ENCODE measurements at regions not wholly inside any gene's neighbourhood (a gene's known extent, or its start where the extent isn't known, plus 50 kb on each side); places are given as distances from the start of the nearest gene placed in this dataset.
"Not testable (repeated sequence)": the region's sequence is repeated elsewhere in the genome, so short reads cannot be mapped to it uniquely, and the experiment has no call there.

GRCh38 chr4:187500796-187501195, 494.8 kb upstream of the ZFP42 start:
- DNase-seq, result peak; percentile 27

DNA sequence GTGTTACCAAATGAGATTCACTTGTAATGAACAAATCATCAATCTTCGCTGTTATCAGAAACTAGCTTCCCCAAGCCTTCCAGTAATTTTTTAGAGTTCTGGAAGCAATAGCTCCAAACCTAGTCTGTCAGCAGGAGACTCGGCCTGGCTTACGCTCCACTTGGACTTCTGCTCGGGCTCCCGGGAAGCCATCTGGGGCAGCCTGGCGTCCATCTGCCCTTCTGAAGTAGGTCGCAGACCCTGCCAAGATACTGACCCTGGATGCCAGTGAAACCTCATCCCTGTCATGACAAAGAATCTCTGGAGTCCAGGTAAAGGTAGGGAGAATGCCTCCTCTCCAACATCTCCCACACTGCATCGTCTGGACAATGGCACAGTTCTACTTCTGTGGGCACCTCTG, 493.8 kb upstream of the ZFP42 start:
- DNase-seq, result no peak

GRCh38 chr4:187504974-187505797, 490.4 kb upstream of the ZFP42 start:
- DNase-seq, result no peak

GRCh38 chr4:187505798-187506141, 489.8 kb upstream of the ZFP42 start:
- DNase-seq, result not testable (repeated sequence)

DNA sequence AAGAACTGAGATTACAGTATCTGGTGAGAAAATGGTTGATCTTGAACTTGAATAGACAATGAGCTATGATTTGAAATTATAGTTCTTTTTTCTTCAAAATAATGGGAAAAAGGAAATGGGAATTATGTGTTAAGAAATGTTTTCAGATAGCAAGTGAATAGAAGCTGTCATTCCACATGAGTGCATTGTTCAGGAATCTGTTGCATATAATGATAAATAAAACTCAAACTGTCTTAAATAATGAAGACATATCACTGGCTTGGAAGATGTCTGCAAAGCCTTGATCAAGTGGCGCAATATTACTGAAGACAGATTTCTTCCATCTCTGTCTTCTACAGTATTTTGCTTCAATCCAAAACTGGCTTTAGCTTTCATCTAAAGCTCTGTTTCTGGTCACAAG, 479.3 kb upstream of the ZFP42 start:
- no peak for DNase-seq

DNA sequence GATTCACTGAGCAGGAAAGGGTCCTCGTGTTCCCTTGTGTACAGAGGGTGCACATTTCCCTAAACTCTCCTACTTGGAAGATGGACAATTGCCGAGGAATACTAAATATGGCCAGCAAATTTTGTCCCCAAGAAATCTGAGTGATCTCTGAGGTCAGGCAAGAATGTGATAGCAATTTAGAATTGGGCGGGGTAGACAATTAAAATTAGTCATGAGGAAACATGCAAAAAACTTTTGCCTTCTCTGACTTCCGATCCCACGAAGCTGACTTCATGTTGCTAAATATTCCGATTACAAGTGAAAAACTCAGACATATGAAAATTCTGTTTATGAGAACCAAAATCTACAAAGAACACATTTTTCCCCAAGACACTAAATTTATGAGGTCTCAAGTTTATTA, 453.9 kb upstream of the ZFP42 start:
- DNase-seq, result peak; percentile 60

DNA sequence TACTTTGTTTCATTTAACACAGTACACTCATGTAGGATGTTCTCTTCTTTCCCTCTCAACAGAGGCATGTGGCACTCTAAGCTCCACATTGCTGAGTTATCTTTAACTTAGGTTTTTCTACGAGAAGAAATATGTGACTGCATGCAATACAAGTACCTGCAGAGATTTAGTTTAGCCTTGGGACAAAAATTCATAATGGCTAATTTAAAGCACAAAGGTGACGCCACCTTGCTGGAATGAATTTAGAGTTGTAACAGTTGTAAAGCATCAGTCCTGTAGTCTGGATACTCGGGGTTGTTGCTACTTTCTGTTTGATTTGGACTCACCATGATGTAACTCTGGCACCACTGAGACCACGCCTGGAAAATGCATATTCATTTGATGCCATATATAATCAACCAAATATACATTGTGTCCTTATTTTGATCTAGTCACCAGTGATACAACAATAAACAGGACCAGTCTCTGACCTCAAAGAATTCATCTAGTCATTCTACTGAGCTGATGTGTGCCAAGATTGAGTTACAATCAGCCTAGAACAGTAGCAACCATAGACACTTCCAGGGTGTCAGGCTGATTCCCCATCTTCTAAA, 451.0 kb upstream of the ZFP42 start:
- DNase-seq, result peak; percentile 48

DNA sequence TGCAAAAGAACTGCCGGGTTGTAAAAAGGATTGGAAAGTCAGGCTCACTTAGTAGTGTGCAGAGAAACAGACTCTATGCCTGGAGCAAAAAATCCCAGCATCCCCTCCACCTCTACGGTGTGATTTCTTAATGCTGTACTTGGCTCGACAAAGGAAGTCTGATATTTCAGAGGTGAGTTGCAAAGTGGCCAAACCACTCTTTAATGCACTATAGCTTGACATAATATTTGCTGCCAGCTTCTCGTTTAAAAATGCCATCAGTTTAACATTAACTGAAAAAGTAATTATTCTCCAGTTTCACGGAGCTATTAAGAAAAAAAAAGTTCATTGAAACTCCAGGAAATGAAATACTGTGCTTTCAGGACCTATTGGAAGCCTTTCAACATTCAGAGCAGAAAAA, 448.3 kb upstream of the ZFP42 start:
- no peak for DNase-seq

DNA sequence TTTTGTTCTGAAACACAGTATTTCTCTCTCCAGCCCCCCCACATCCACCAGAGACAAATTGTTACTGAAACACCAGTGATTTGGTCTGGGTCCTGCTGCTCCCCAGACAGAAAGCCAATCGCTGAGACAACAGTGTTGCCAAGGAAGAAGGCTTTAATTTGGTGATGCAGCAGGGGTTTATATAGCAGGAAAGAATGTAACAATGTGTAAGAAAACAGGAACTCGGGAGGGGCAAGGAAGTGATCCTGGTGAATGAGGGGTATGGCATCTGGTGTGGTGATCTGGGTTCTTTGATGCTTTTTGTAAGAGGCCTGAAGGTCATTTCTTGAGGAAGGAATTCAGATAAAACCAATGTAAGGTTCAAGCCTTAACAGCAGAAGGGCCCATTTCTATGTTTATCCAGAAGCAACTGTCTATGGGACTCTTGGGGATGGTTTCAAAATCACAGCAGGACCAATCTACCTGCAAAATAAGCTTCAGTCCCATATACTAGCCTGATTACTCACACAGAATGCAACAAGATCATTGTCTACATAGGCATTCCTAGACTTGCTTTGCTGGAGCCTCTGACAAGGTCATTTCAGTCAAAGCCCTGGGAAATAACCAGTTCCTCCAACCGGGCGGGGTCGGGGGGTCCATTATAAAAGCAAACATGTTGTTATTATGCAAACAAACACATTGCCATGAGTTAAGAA, 445.2 kb upstream of the ZFP42 start:
- peak; percentile 76 for DNase-seq

DNA sequence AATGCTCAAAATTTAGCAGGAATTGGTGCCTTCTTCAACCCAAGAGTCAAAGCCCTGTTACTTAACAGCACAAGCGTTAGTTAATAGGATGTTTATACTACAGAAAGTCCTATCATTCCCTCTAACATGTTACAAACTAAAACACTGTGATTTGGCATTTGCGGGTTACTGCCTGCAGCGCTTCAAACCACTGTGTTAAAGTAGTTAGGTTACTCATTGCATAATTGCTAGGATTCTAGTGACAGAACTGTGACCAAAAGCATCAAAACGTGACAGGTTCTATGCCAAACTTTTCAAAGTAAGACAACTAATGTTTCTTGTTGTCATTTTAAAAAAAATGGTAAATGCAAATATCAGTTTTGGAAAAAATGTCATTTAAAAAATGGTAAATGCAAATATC, 442.8 kb upstream of the ZFP42 start:
- no peak for DNase-seq

DNA sequence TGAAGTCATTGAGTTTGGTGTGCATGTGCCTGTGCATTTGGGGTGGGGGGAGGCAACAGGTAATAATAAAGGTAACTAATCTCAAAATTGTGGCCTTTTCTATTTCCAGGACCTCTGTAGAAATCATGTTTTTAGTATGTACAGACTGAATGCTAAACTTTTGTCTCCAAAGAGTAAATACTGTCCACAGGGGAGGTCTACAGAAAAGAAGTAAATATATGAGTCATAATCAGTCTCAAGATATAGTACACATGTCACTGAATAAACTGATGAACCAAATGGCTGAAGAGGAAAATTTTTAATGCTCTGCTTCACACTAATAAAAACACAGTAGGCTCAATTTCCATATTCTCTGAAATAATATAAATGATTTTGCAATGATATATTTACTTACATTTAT, 440.4 kb upstream of the ZFP42 start:
- no peak for DNase-seq

GRCh38 chr4:187558391-187558790, 437.2 kb upstream of the ZFP42 start:
- peak; percentile 48 for DNase-seq

DNA sequence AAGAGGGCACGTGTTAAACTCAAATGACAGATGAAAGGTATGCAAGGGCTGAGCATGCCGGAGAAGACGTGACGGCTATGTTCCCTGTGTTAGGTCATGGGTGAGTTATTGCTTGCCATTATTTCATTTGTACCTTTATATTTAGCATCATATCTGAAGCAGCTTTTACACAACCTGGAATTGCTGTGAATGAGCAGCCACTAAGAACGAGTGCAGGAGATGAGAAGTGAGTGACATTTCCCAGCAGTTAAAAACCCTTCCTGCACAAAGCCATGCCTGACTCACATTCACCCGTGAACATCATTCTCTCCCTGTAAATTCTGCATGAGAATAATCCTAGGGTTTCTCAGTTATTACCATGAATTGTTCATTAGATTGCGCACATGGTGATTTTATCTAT, 433.2 kb upstream of the ZFP42 start:
- no peak for DNase-seq

- DNase-seq, result no peak
Measured at GRCh38 chr4:187565416-187565815, 430.2 kb upstream of the ZFP42 start.

DNA sequence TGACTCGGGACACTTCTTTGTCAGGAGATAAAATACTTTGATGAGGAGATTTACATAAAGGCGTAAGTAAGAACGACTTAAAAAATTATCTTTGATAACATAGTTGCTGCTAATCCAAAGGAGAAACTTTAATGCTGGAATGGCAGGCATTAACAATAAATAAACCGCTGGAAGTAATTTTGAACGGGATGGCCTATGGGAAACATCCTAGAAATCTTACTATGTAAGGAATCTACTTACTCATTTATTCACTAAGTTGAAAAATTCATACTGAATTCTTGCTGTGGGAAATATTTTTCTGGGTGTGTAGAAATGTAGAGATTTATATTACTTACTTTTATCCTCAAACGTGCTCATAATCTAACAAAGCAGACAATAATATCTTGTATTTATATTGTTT, 425.7 kb upstream of the ZFP42 start:
- DNase-seq, result peak; percentile 63

- no peak for DNase-seq
Measured at GRCh38 chr4:187575706-187576105, 419.9 kb upstream of the ZFP42 start.

DNA sequence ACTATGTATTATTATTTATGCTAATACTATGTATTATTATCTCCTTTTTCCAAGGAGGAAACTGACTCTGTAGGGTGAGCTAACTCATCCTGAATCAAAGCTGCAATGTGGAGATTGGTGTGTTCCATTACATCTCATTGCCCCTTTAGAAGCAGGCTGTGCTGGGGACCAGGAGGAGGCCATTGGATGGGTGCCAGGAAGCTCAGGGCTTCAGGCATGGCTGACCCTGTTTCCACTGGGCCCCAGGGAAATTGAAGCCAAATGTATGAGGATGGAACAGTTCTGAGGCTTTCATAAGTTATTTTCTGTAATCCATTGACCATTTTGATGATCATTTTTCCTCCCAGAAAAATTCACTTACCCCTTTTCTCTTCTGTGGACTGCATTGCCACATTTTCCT, 418.8 kb upstream of the ZFP42 start:
- no peak for DNase-seq

DNA sequence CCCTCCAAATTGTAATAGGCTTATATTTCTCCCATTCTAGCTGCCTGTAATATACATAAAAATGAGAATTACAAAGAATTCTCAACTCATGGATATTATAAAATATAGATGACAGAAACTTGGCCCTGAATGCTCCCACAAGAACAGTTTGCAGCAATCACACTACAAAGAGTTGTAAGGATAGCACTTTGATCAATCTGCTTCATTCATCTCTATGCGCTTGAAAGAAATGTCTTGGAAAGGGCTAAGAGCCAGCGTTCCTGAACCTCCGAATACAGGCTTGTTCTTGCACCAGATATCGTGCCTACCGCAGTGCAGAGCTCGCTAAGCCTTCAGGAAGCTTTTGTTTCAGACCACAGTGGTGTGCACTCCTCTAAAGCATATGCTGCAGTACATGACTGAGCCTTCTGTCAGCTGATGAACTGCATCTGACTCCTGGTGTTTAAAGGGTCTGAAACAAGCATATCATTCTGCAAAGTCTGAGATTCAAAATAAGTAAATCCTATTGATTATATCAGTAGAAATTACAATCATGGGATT, 417.6 kb upstream of the ZFP42 start:
- DNase-seq, result no peak

DNA sequence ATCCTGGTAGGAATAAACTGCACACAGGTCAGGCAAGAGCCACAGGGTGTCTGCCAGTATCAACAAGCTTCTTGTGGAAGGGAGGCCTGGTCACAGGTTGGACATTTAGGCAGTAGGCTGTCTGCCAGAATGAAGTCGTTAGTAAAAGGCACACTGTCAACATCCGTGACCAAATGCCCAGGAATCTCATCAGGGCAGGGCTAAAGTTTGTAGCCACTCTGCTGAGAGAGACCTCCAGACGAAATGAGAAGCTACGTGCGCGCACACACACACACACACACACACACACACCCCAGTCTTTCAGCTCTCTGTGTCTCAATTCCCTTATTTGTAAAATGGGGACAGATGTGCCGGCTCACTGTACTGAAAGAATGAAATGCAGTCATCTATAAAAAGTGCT, 408.7 kb upstream of the ZFP42 start:
- peak; percentile 72 for DNase-seq

DNA sequence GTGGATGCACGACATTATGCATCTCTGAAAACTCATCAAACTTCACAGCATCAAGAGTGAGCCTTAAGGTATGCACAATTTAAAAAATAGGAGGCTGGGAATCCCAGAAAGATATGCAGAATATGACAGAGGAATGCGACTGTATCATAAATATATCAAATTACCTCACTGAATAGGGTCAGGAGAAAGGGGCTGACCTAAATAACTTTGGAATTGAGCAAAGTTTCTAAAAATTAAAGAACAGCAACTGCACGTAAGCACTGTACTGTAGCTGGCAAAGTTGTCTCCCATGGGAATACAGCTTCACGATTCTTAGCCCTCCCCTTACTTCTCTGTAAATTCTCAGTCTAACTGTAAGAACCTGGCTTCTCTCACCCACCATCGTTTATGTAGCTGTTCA, 397.4 kb upstream of the ZFP42 start:
- peak; percentile 89 for DNase-seq

DNA sequence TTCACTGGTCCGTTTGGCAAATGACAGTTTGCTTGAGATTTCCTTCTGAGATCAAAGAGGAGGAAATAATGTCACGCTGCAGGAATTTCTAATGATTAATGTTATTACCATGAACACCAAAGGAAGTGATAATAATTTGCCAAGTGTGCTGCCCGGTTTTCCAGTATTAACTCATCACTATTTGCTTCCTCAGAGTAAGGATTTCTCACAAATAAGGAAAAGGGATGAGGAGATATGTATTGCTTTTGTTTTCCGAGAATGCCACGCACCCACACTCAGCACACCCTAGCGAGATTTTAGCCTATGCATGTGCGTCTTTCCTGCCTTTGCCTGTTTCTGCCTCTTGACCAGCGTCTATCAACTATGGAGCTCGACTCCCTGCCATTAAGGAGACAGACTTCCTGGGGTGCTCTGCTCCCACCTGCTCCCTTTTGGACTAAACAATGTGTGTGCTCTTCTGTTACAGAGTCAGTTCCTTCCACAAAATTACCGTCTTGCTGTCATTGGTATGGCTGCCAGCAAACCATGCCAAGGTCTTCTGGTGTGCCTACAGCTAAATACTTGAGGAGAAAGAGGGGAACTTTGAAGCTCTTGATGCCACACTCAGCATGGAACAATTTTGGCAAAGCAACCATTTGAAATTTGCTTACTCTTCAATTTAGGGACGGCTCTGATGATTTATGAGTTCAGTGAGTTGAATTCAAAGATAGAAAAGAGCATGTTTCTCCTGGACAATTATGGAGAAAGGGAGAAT, 393.1 kb upstream of the ZFP42 start:
- peak; percentile 92 for DNase-seq

DNA sequence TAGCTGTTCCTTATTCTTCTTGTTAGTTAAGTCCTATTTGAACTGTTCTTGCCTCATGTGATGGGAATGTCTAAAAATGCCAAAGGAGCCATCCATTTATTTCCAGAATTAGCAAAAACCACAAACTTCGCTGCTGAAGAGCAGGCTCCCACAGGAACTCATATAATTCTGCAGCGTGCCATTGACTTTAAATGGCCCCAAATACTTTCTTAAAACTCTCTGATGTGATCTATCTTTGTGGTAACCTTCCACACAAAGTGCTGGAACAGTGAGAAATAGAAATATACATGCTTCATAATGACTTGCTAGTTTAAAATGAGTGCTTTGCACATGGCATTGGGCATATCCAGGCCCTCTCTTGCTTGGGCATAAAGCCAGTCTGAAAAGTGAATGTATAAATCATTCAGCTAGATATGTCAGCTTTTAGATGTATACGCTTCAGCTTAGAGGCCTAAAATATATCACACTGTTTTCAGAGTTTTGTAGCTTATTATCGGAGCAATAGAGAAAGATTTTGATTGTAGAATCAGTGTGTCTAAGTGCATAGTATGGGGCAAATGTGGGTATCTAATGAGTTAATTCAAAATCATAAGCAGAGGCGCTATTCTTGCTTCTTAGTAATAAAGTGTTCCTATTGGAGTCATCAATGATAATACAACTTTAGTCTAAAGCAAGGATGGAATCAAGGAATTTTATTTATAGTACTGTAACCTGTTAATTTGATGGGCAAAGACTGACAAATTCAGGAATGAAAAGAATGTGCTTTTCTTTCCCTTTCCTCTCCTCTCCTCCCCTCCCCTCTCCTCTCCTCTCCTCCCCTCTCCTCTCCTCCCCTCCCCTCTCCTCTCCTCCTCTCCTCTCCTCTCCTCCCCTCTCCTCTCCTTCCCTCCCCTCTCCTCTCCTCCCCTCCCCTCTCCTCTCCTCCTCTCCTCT, 392.2 kb upstream of the ZFP42 start:
- peak; percentile 97 for DNase-seq
